Upper lobe of left lung (tissue), 4 donors: ENCODE measurements at regions not wholly inside any gene's neighbourhood (a gene's known extent, or its start where the extent isn't known, plus 50 kb on each side); places are given as distances from the start of the nearest gene placed in this dataset.

Source experiments
- CTCF ChIP-seq, 6 experiments: fragments of 450-650 bp in 4 of 6; fragments of 200-600 bp in 2 of 6; sonication (generic) in 2 of 6; IDR thresholded peaks; one replicate each; pipeline ENCODE4 v1.5.1; 2016 to 2019; ENCODE audit warnings: antibody characterized with exemption in 6 of 6
- POLR2A ChIP-seq, 4 donors: fragments of 450-650 bp; IDR thresholded peaks; one replicate each; pipeline ENCODE4 v1.5.1; 2016 to 2017; ENCODE audit warnings: antibody characterized with exemption in 4 of 4, mild to moderate bottlenecking in 2 of 4
- POLR2AphosphoS5 ChIP-seq, 2 donors: sonication (generic); formaldehyde crosslinking; IDR thresholded peaks; one replicate each; pipeline ENCODE4 v1.5.1; 2017; ENCODE audit warnings: antibody characterized with exemption in 2 of 2

GRCh38 chr1:227422581-227422980, 104.3 kb upstream of the CDC42BPA start:
- TF ChIP-seq POLR2AphosphoS5 (IDR thresholded peaks at IDR 0.05) (no peak), CTCF (IDR thresholded peaks at IDR 0.05) (no peak), POLR2A (IDR thresholded peaks at IDR 0.05) (no peak)
